B cell (primary cell): ENCODE measurements at regions not wholly inside any gene's neighbourhood (a gene's known extent, or its start where the extent isn't known, plus 50 kb on each side); places are given as distances from the start of the nearest gene placed in this dataset.

Experiments
- EZH2 ChIP-seq: IDR thresholded peaks from 2 replicates; pipeline ENCODE4 v1.6.1; 2012; ENCODE audit warnings: borderline replicate concordance, low read depth, mild to moderate bottlenecking, moderate library complexity, low read length; ENCODE audit not compliant: insufficient read depth, poor library complexity, severe bottlenecking
- TF ChIP-seq, protein P1 (sequence below): fragments of 200-600 bp; IDR thresholded peaks from one replicate; pipeline ENCODE4 v1.8.0; 2022; ENCODE audit warnings: antibody characterized with exemption, mild to moderate bottlenecking

GRCh38 chr2:220890931-220891330, 681.2 kb downstream of the EPHA4 start:
- TF ChIP-seq, protein P1, sequence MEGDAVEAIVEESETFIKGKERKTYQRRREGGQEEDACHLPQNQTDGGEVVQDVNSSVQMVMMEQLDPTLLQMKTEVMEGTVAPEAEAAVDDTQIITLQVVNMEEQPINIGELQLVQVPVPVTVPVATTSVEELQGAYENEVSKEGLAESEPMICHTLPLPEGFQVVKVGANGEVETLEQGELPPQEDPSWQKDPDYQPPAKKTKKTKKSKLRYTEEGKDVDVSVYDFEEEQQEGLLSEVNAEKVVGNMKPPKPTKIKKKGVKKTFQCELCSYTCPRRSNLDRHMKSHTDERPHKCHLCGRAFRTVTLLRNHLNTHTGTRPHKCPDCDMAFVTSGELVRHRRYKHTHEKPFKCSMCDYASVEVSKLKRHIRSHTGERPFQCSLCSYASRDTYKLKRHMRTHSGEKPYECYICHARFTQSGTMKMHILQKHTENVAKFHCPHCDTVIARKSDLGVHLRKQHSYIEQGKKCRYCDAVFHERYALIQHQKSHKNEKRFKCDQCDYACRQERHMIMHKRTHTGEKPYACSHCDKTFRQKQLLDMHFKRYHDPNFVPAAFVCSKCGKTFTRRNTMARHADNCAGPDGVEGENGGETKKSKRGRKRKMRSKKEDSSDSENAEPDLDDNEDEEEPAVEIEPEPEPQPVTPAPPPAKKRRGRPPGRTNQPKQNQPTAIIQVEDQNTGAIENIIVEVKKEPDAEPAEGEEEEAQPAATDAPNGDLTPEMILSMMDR, result no peak
- no peak for TF ChIP-seq EZH2
